GM12801 (cell line): ENCODE measurements at regions not wholly inside any gene's neighbourhood (a gene's known extent, or its start where the extent isn't known, plus 50 kb on each side); places are given as distances from the start of the nearest gene placed in this dataset.

Experiments used
- CTCF ChIP-seq: IDR thresholded peaks from one replicate; pipeline ENCODE4 v1.5.1; 2011; ENCODE audit warnings: control low read depth; ENCODE audit not compliant: insufficient read length; ENCODE audit errors: extremely low read depth

- TF ChIP-seq CTCF = no peak
These were observed 320.8 kb upstream of the TMPO start for GRCh38 chr12:98194591-98194990.

GRCh38 chr12:98198261-98198982 is 317.0 kb upstream of the TMPO start:
- no peak for TF ChIP-seq CTCF

GRCh38 chr12:98208816-98209215 is 306.6 kb upstream of the TMPO start:
- TF ChIP-seq CTCF = no peak

- no peak for TF ChIP-seq CTCF
These were observed 303.3 kb upstream of the TMPO start for GRCh38 chr12:98211909-98212695.

- TF ChIP-seq CTCF = no peak
These were observed 301.8 kb upstream of the TMPO start for GRCh38 chr12:98213556-98213955.

GRCh38 chr12:98217257-98217656 is 298.1 kb upstream of the TMPO start:
- TF ChIP-seq CTCF = no peak

GRCh38 chr12:98220636-98221035 is 294.8 kb upstream of the TMPO start:
- TF ChIP-seq CTCF = no peak
